Sigmoid colon (tissue), 4 donors: ENCODE measurements at regions not wholly inside any gene's neighbourhood (a gene's known extent, or its start where the extent isn't known, plus 50 kb on each side); places are given as distances from the start of the nearest gene placed in this dataset.

Experiments used
- CTCF ChIP-seq, 4 experiments: fragments of 450-650 bp in 3 of 4; fragments of 200-600 bp in 1 of 4; IDR thresholded peaks; one replicate each; pipeline ENCODE4 v1.5.1; 2016 to 2019; ENCODE audit warnings: antibody characterized with exemption in 4 of 4, mild to moderate bottlenecking in 3 of 4, moderate library complexity in 2 of 4
- EP300 ChIP-seq, 4 donors: sonication (generic); formaldehyde crosslinking; IDR thresholded peaks; one replicate each; pipeline ENCODE4 v1.6.1; 2017; ENCODE audit warnings: antibody characterized with exemption in 4 of 4
- POLR2A ChIP-seq, 2 donors: fragments of 450-650 bp; IDR thresholded peaks; one replicate each; pipeline ENCODE4 v1.6.1; 2016; ENCODE audit warnings: antibody characterized with exemption in 2 of 2, mild to moderate bottlenecking in 2 of 2, moderate library complexity in 2 of 2
- POLR2AphosphoS5 ChIP-seq, 4 donors: sonication (generic); formaldehyde crosslinking; IDR thresholded peaks; one replicate each; pipeline ENCODE4 v1.6.1; 2017; ENCODE audit warnings: antibody characterized with exemption in 4 of 4

- TF ChIP-seq EP300 (IDR thresholded peaks at IDR 0.05) (no peak), CTCF (IDR thresholded peaks at IDR 0.05) (no peak), POLR2A (IDR thresholded peaks at IDR 0.05) (no peak), POLR2AphosphoS5 (IDR thresholded peaks at IDR 0.05) (no peak)
Measured at GRCh38 chr20:60903325-60903971, 348.6 kb upstream of the CDH4 start.
